ENCODE measurements at regions not wholly inside any gene's neighbourhood (a gene's known extent, or its start where the extent isn't known, plus 50 kb on each side); places are given as distances from the start of the nearest gene placed in this dataset.

DNA sequence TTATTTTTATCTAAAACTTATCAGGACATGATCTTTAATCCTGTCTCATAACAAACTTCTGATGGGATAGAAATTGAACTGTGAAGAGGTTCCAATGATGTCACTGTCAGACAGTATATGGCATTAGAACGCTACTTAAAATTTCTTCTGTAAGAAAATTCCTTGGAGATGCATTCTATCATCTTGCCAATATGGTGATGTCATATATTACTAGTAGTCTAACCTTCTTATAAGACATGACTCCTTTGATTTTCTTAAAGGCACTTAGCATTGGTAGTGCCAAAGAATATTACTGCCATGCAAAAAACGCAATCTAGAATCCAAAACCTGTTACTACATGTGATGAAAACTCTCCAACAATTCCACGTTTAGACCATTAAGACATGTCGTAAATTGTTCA is 131.1 kb downstream of the SLC25A46 start:
- H3K4me2 ChIP-seq (ENCODE audit: control insufficient read depth, extremely low read depth, insufficient read depth, low read depth, low read length), result no peak overlapping the region
- no peak overlapping the region for H3K4me3 ChIP-seq (ENCODE audit: control insufficient read depth in 2 of 3, extremely low read depth in 1 of 3, insufficient read depth in 2 of 3, low read depth in 1 of 3, low read length in 3 of 3)
- dilution Hi-C loops (cut with MboI; ENCODE audit: extremely low pct_ligation_motif_present, low sequenced_read_pairs), result no loop called here
- no peaks in the 10 kb centered on the region for H3K9me3 ChIP-seq (ENCODE audit: control insufficient read depth, low read depth, low read length)
- DNase-seq (ENCODE audit: low read depth, low spot score) (no peak), FAIRE-seq (no peak)
- H3K79me2 ChIP-seq (ENCODE audit: control insufficient read depth, insufficient read depth, low read length), result no peaks in the 10 kb centered on the region
- H3K4me1 ChIP-seq (ENCODE audit: control insufficient read depth, extremely low read depth, insufficient read depth, low read length), result no peaks in the 10 kb centered on the region
- no peaks in the 10 kb centered on the region for H4K20me1 ChIP-seq (ENCODE audit: control insufficient read depth, extremely low read depth, insufficient read depth, low read length)
- no peak overlapping the region for H3K27ac ChIP-seq (ENCODE audit: control insufficient read depth, insufficient read depth, low read length)
- H3K9ac ChIP-seq (ENCODE audit: control insufficient read depth, extremely low read depth, insufficient read depth, low read length), result no peak overlapping the region
- H3K36me3 ChIP-seq (ENCODE audit: control insufficient read depth in 2 of 2, extremely low read depth in 1 of 2, insufficient read depth in 2 of 2, low read length in 2 of 2), result no peaks in the 10 kb centered on the region
- TF ChIP-seq EZH2 (IDR thresholded peaks at IDR 0.05; ENCODE audit: low read length), result no peak
- TF ChIP-seq, protein P1, sequence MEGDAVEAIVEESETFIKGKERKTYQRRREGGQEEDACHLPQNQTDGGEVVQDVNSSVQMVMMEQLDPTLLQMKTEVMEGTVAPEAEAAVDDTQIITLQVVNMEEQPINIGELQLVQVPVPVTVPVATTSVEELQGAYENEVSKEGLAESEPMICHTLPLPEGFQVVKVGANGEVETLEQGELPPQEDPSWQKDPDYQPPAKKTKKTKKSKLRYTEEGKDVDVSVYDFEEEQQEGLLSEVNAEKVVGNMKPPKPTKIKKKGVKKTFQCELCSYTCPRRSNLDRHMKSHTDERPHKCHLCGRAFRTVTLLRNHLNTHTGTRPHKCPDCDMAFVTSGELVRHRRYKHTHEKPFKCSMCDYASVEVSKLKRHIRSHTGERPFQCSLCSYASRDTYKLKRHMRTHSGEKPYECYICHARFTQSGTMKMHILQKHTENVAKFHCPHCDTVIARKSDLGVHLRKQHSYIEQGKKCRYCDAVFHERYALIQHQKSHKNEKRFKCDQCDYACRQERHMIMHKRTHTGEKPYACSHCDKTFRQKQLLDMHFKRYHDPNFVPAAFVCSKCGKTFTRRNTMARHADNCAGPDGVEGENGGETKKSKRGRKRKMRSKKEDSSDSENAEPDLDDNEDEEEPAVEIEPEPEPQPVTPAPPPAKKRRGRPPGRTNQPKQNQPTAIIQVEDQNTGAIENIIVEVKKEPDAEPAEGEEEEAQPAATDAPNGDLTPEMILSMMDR (optimal IDR thresholded peaks at IDR 0.05 in 1 of 3, IDR thresholded peaks at IDR 0.05 in 1 of 3, conservative IDR thresholded peaks at IDR 0.05 in 1 of 3; ENCODE audit: extremely low read depth in 1 of 3, insufficient read depth in 2 of 3, low read length in 3 of 3), result no peak
- H2AFZ ChIP-seq (ENCODE audit: control insufficient read depth, low read length), result no peak overlapping the region
- H3K9me1 ChIP-seq (ENCODE audit: control insufficient read depth, extremely low read depth, insufficient read depth, low read length), result no peaks in the 10 kb centered on the region
- no peaks in the 10 kb centered on the region for H3K27me3 ChIP-seq (ENCODE audit: control insufficient read depth, extremely low read depth, insufficient read depth, low read length)

DNA sequence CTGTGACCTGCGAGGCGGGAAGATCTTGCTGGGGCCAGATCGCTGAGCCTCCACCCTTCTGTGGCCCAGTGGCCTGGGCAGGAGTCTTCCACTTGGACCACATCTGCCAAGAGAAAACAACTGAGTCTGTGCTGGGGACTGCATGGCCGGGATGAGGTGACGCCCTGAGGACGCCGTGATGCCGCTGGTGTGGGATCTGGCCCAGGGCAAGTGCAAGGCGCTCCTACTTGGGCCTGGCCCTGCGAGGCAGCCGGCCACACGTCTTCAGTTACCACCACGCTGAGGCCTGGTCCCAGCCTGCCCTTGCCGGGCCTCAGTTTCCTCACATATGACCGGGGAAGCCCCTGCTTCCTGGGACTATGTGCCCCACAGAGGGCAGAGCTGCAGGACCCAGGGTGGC is 133.4 kb downstream of the SLC25A46 start:
- Histone ChIP-seq H3K9me1 (ENCODE audit: control insufficient read depth, extremely low read depth, insufficient read depth, low read length) (no peaks in the 10 kb centered on the region), H3K4me1 (ENCODE audit: control insufficient read depth, extremely low read depth, insufficient read depth, low read length) (no peaks in the 10 kb centered on the region), H3K27me3 (ENCODE audit: control insufficient read depth, extremely low read depth, insufficient read depth, low read length) (no peaks in the 10 kb centered on the region), H3K4me2 (ENCODE audit: control insufficient read depth, extremely low read depth, insufficient read depth, low read depth, low read length) (no peak overlapping the region), H4K20me1 (ENCODE audit: control insufficient read depth, extremely low read depth, insufficient read depth, low read length) (no peaks in the 10 kb centered on the region), H2AFZ (ENCODE audit: control insufficient read depth, low read length) (no peak overlapping the region), H3K9me3 (ENCODE audit: control insufficient read depth, low read depth, low read length) (no peaks in the 10 kb centered on the region), H3K4me3 (ENCODE audit: control insufficient read depth in 2 of 3, extremely low read depth in 1 of 3, insufficient read depth in 2 of 3, low read depth in 1 of 3, low read length in 3 of 3) (no peak overlapping the region), H3K9ac (ENCODE audit: control insufficient read depth, extremely low read depth, insufficient read depth, low read length) (no peak overlapping the region), H3K27ac (ENCODE audit: control insufficient read depth, insufficient read depth, low read length) (no peak overlapping the region), H3K79me2 (ENCODE audit: control insufficient read depth, insufficient read depth, low read length) (no peaks in the 10 kb centered on the region), H3K36me3 (ENCODE audit: control insufficient read depth in 2 of 2, extremely low read depth in 1 of 2, insufficient read depth in 2 of 2, low read length in 2 of 2) (no peaks in the 10 kb centered on the region)
- FAIRE-seq, result no peak
- DNase-seq (ENCODE audit: low read depth, low spot score), result no peak
- TF ChIP-seq, protein P1 (optimal IDR thresholded peaks at IDR 0.05 in 1 of 3, IDR thresholded peaks at IDR 0.05 in 1 of 3, conservative IDR thresholded peaks at IDR 0.05 in 1 of 3; ENCODE audit: extremely low read depth in 1 of 3, insufficient read depth in 2 of 3, low read length in 3 of 3), result no peak
- no peak for TF ChIP-seq EZH2 (IDR thresholded peaks at IDR 0.05; ENCODE audit: low read length)
- dilution Hi-C loops (cut with MboI; ENCODE audit: extremely low pct_ligation_motif_present, low sequenced_read_pairs), result no loop called here
